ENCODE measurements at regions not wholly inside any gene's neighbourhood (a gene's known extent, or its start where the extent isn't known, plus 50 kb on each side); places are given as distances from the start of the nearest gene placed in this dataset.

GRCh38 chr1:87778896-87779295 lies 450.2 kb downstream of the LMO4 start:
- CTCF ChIA-PET, result interaction anchor here (0.7 kb wide), 1 partner anchor 1036 kb away, joined by 4 read pairs; no protein-coding TSS in a partner anchor
- ATAC-seq, result no peak
- in situ Hi-C loops (cut with HindIII; ENCODE audit: low pct_unique_long_range_greater_than_20kb, low sequenced_read_pairs), result no loop called here

GRCh38 chr1:87781554-87781953 lies 452.9 kb downstream of the LMO4 start:
- in situ Hi-C loops (cut with HindIII; ENCODE audit: low pct_unique_long_range_greater_than_20kb, low sequenced_read_pairs), result no loop called here
- intact Hi-C loops (cut with micrococcal nuclease; ENCODE audit: unreplicated experiment), result no loop called here
- Histone ChIP-seq H3K4me3 (ENCODE audit: low read depth in 2 of 2, low read length in 2 of 2) (no peak overlapping the region), H3K36me3 (ENCODE audit: control insufficient read depth, insufficient read depth, low read length) (no peaks in the 10 kb centered on the region), H3K4me1 (ENCODE audit: control insufficient read depth, insufficient read depth, low read length) (no peaks in the 10 kb centered on the region), H3K27me3 (ENCODE audit: control insufficient read depth, insufficient read depth, low read length) (no peaks in the 10 kb centered on the region), H3K27ac (ENCODE audit: low read length) (no peak overlapping the region), H3K9me3 (ENCODE audit: control insufficient read depth, insufficient read depth, low read depth, low read length) (no peaks in the 10 kb centered on the region)
- ChIA-PET POLR2A (no interaction called here), CTCF (no interaction called here)
- no peak for TF ChIP-seq REST (IDR thresholded peaks at IDR 0.05; ENCODE audit: insufficient read depth in 1 of 2, low read depth in 2 of 2, low read length in 1 of 2)
- no peak for TF ChIP-seq POLR2AphosphoS5 (IDR thresholded peaks at IDR 0.05; ENCODE audit: low read depth, low read length)
- TF ChIP-seq CTCF (IDR thresholded peaks at IDR 0.05), result no peak
- TF ChIP-seq SIN3A (IDR thresholded peaks at IDR 0.05; ENCODE audit: borderline replicate concordance, insufficient read depth, low read depth, low read length), result no peak
- TF ChIP-seq TCF7L2 (IDR thresholded peaks at IDR 0.05; ENCODE audit: low read depth, low read length), result no peak
- no peak for ATAC-seq
- no TSS peak for BruUV-seq (replicated peaks)
- no peak for DNase-seq (ENCODE audit: low read depth, low spot score)

More at GRCh38 chr1:87778896-87779295, 450.2 kb downstream of the LMO4 start:
- intact Hi-C loops (cut with micrococcal nuclease; ENCODE audit: unreplicated experiment), result no loop called here
- H3K27me3 ChIP-seq (ENCODE audit: control insufficient read depth, insufficient read depth, low read length), result no peaks in the 10 kb centered on the region
- BruUV-seq (replicated peaks), result no TSS peak
- no peak for DNase-seq (ENCODE audit: low read depth, low spot score)
- H3K36me3 ChIP-seq (ENCODE audit: control insufficient read depth, insufficient read depth, low read length), result no peaks in the 10 kb centered on the region
- no peak overlapping the region for H3K4me3 ChIP-seq (ENCODE audit: low read depth in 2 of 2, low read length in 2 of 2)
- no peak for TF ChIP-seq REST (IDR thresholded peaks at IDR 0.05; ENCODE audit: insufficient read depth in 1 of 2, low read depth in 2 of 2, low read length in 1 of 2)
- TF ChIP-seq TCF7L2 (IDR thresholded peaks at IDR 0.05; ENCODE audit: low read depth, low read length), result no peak
- TF ChIP-seq CTCF (IDR thresholded peaks at IDR 0.05), result no peak
- TF ChIP-seq POLR2AphosphoS5 (IDR thresholded peaks at IDR 0.05; ENCODE audit: low read depth, low read length), result no peak
- no peak for TF ChIP-seq SIN3A (IDR thresholded peaks at IDR 0.05; ENCODE audit: borderline replicate concordance, insufficient read depth, low read depth, low read length)
- H3K9me3 ChIP-seq (ENCODE audit: control insufficient read depth, insufficient read depth, low read depth, low read length), result no peaks in the 10 kb centered on the region
- H3K27ac ChIP-seq (ENCODE audit: low read length), result no peak overlapping the region
- no peaks in the 10 kb centered on the region for H3K4me1 ChIP-seq (ENCODE audit: control insufficient read depth, insufficient read depth, low read length)
- POLR2A ChIA-PET, result no interaction called here

Measured in Panc1 (cell line).